Vagina (tissue), 2 donors: ENCODE measurements at regions not wholly inside any gene's neighbourhood (a gene's known extent, or its start where the extent isn't known, plus 50 kb on each side); places are given as distances from the start of the nearest gene placed in this dataset.

Experiments used
- DNase-seq, 2 donors: peaks; one replicate each; pipeline ENCODE4 v3.0.0-alpha.2; 2017; ENCODE audit errors: extremely low spot score in 2 of 2
- H3K27ac ChIP-seq: fragments of 200-600 bp; sonication (generic); one replicate; pipeline ENCODE4 v1.5.1; 2019
- H3K27me3 ChIP-seq: fragments of 200-600 bp; sonication (generic); one replicate; pipeline ENCODE4 v1.5.1; 2019
- H3K36me3 ChIP-seq, 2 donors: fragments of 200-600 bp; sonication (generic); one replicate each; pipeline ENCODE4 v1.5.1; 2017 to 2019
- H3K4me1 ChIP-seq: fragments of 200-600 bp; sonication (generic); one replicate; pipeline ENCODE4 v1.5.1; 2019
- H3K4me3 ChIP-seq, 2 donors: fragments of 200-600 bp; sonication (generic); 1 replicate in 1 of 2; 2 replicates in 1 of 2; pipeline ENCODE4 v1.5.1; 2016 to 2019
- H3K9me3 ChIP-seq: fragments of 200-600 bp; sonication (generic); one replicate; pipeline ENCODE4 v1.5.1; 2019
- CTCF ChIP-seq, 3 experiments: fragments of 450-650 bp in 2 of 3; fragments of 200-600 bp in 1 of 3; sonication (generic) in 1 of 3; IDR thresholded peaks; one replicate each; pipeline ENCODE4 v1.5.1; 2017 to 2019; ENCODE audit warnings: antibody characterized with exemption in 3 of 3, mild to moderate bottlenecking in 2 of 3, moderate library complexity in 2 of 3
- POLR2A ChIP-seq, 2 donors: fragments of 450-650 bp; IDR thresholded peaks; one replicate each; pipeline ENCODE4 v1.6.1; 2017; ENCODE audit warnings: antibody characterized with exemption in 2 of 2, mild to moderate bottlenecking in 2 of 2, moderate library complexity in 2 of 2
- POLR2AphosphoS5 ChIP-seq, 2 donors: sonication (generic); formaldehyde crosslinking; IDR thresholded peaks; one replicate each; pipeline ENCODE4 v1.9.0; 2017; ENCODE audit warnings: antibody characterized with exemption in 2 of 2, mild to moderate bottlenecking in 2 of 2, low read depth in 1 of 2; ENCODE audit not compliant: insufficient read depth in 1 of 2
- intact Hi-C: fragments of 100-400 bp; cut with DNase I; formaldehyde crosslinking; loops from one replicate; pipeline ENCODE4 v1.15.1; 2023

DNA sequence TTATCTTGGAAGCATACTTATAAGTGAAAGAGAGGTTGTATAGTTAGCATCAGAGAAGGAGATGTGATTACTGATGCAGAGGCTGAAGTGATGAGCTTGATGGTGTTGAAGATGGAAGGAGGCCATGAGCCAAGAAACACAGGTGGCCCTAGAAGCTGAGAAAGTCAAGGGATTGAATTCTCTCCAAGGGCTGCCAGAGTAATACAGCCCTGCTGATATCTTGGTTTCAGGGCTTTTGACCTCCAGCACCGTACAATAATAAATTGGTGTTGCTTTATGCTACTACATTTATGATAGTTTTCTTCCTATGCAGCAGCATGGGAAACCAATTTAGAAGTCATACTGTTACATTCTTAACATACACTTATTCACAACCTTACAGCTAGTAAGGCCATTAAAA is 1133.3 kb downstream of the AACS start:
- intact Hi-C loops: no loop called here
- Histone ChIP-seq H3K27me3 (no peaks in the 10 kb centered on the region), H3K27ac (no peak overlapping the region), H3K9me3 (no peaks in the 10 kb centered on the region), H3K4me1 (no peaks in the 10 kb centered on the region), H3K36me3 (no peaks in the 10 kb centered on the region), H3K4me3 (no peak overlapping the region)
- no peak for TF ChIP-seq POLR2AphosphoS5 (IDR thresholded peaks at IDR 0.05; ENCODE audit: insufficient read depth in 1 of 2, low read depth in 1 of 2)
- TF ChIP-seq CTCF (IDR thresholded peaks at IDR 0.05): no peak
- TF ChIP-seq POLR2A (IDR thresholded peaks at IDR 0.05): no peak
- DNase-seq: no peak

- H3K27ac ChIP-seq: no peak overlapping the region
- H3K4me3 ChIP-seq: no peak overlapping the region
- H3K36me3 ChIP-seq: no peaks in the 10 kb centered on the region
- intact Hi-C loops: no loop called here
- no peaks in the 10 kb centered on the region for H3K4me1 ChIP-seq
- DNase-seq: no peak
- TF ChIP-seq POLR2A (IDR thresholded peaks at IDR 0.05): no peak
- TF ChIP-seq POLR2AphosphoS5 (IDR thresholded peaks at IDR 0.05; ENCODE audit: insufficient read depth in 1 of 2, low read depth in 1 of 2): peak in 1 of 2 donors; percentile 25
- no peaks in the 10 kb centered on the region for H3K9me3 ChIP-seq
- no peaks in the 10 kb centered on the region for H3K27me3 ChIP-seq
These were observed 1133.9 kb downstream of the AACS start for GRCh38 chr12:126198966-126199692.

- Histone ChIP-seq H3K9me3 (no peaks in the 10 kb centered on the region), H3K36me3 (no peaks in the 10 kb centered on the region), H3K4me3 (no peak overlapping the region), H3K27ac (no peak overlapping the region), H3K4me1 (no peaks in the 10 kb centered on the region), H3K27me3 (no peaks in the 10 kb centered on the region)
- TF ChIP-seq POLR2A (IDR thresholded peaks at IDR 0.05) (no peak), POLR2AphosphoS5 (IDR thresholded peaks at IDR 0.05; ENCODE audit: insufficient read depth in 1 of 2, low read depth in 1 of 2) (no peak)
- no peak for DNase-seq
- intact Hi-C loops: no loop called here
These were observed 1136.8 kb downstream of the AACS start for GRCh38 chr12:126201981-126202537.

GRCh38 chr12:126204326-126204725 is 1139.1 kb downstream of the AACS start:
- no peak for TF ChIP-seq POLR2AphosphoS5 (IDR thresholded peaks at IDR 0.05; ENCODE audit: insufficient read depth in 1 of 2, low read depth in 1 of 2)
- TF ChIP-seq POLR2A (IDR thresholded peaks at IDR 0.05): no peak
- TF ChIP-seq CTCF (IDR thresholded peaks at IDR 0.05): no peak
- no peak overlapping the region for H3K4me3 ChIP-seq
- no peak overlapping the region for H3K27ac ChIP-seq
- no peaks in the 10 kb centered on the region for H3K4me1 ChIP-seq
- no peak for DNase-seq
- H3K27me3 ChIP-seq: no peaks in the 10 kb centered on the region
- no peaks in the 10 kb centered on the region for H3K9me3 ChIP-seq
- no peaks in the 10 kb centered on the region for H3K36me3 ChIP-seq
- intact Hi-C loops: no loop called here

GRCh38 chr12:126210026-126210425 is 1144.8 kb downstream of the AACS start:
- intact Hi-C loops: no loop called here
- no peak overlapping the region for H3K4me3 ChIP-seq
- DNase-seq: no peak
- H3K27me3 ChIP-seq: no peaks in the 10 kb centered on the region
- no peaks in the 10 kb centered on the region for H3K36me3 ChIP-seq
- no peaks in the 10 kb centered on the region for H3K9me3 ChIP-seq
- H3K4me1 ChIP-seq: no peaks in the 10 kb centered on the region
- no peak overlapping the region for H3K27ac ChIP-seq
- no peak for TF ChIP-seq POLR2AphosphoS5 (IDR thresholded peaks at IDR 0.05; ENCODE audit: insufficient read depth in 1 of 2, low read depth in 1 of 2)
- no peak for TF ChIP-seq CTCF (IDR thresholded peaks at IDR 0.05)
- no peak for TF ChIP-seq POLR2A (IDR thresholded peaks at IDR 0.05)

GRCh38 chr12:126210448-126210847 is 1145.2 kb downstream of the AACS start:
- Histone ChIP-seq H3K4me1 (no peaks in the 10 kb centered on the region), H3K4me3 (no peak overlapping the region), H3K27ac (no peak overlapping the region), H3K27me3 (no peaks in the 10 kb centered on the region), H3K9me3 (no peaks in the 10 kb centered on the region), H3K36me3 (no peaks in the 10 kb centered on the region)
- intact Hi-C loops: no loop called here
- TF ChIP-seq CTCF (IDR thresholded peaks at IDR 0.05) (no peak), POLR2AphosphoS5 (IDR thresholded peaks at IDR 0.05; ENCODE audit: insufficient read depth in 1 of 2, low read depth in 1 of 2) (no peak), POLR2A (IDR thresholded peaks at IDR 0.05) (no peak)
- no peak for DNase-seq
